WTC11 (cell line): ENCODE measurements at regions not wholly inside any gene's neighbourhood (a gene's known extent, or its start where the extent isn't known, plus 50 kb on each side); places are given as distances from the start of the nearest gene placed in this dataset.

Experiments used
- ATAC-seq: fragments of 200-7000 bp; cut with Tn5 transposase; 2 replicates; pipeline ENCODE4 v1.10.0; 2021; ENCODE audit warnings: mild to moderate bottlenecking, moderate library complexity
- CTCF ChIA-PET: fragments of 300-600 bp; sonication (Branson Sonifier 250); formaldehyde crosslinking; loops from one replicate; lab custom pipeline; 2021; ENCODE audit warnings: antibody characterized with exemption; lab: Charles Lee
- POLR2A ChIA-PET: fragments of 350-600 bp; sonication (Branson Sonifier 250); formaldehyde crosslinking; loops from one replicate; lab custom pipeline; 2021; ENCODE audit warnings: antibody characterized with exemption; lab: Charles Lee
- DNase-seq: peaks from one replicate; pipeline ENCODE4 v3.0.0; 2021; ENCODE audit warnings: low spot score
- H3K27ac Mint-ChIP-seq: 2 replicates; pipeline ENCODE4 v1.8.0; 2021; ENCODE audit warnings: mixed read lengths
- H3K27me3 Mint-ChIP-seq: 2 replicates; pipeline ENCODE4 v1.8.0; 2021; ENCODE audit warnings: low read depth, mild to moderate bottlenecking, moderate library complexity, mixed read lengths
- H3K36me3 Mint-ChIP-seq: 2 replicates; pipeline ENCODE4 v1.8.0; 2021; ENCODE audit warnings: mixed read lengths
- H3K4me1 Mint-ChIP-seq: 2 replicates; pipeline ENCODE4 v1.8.0; 2022; ENCODE audit warnings: mixed read lengths
- H3K4me3 Mint-ChIP-seq: 2 replicates; pipeline ENCODE4 v1.8.0; 2021; ENCODE audit warnings: mild to moderate bottlenecking, moderate library complexity, mixed read lengths
- H3K9me3 Mint-ChIP-seq: 2 replicates; pipeline ENCODE4 v1.8.0; 2021; ENCODE audit warnings: mixed read lengths
- AFF4 ChIP-seq: sonication (generic); formaldehyde crosslinking; IDR thresholded peaks from 2 replicates; pipeline ENCODE4 v1.8.1; 2023; ENCODE audit warnings: mild to moderate bottlenecking, missing genetic modification reagents, borderline replicate concordance
- E2F1 ChIP-seq: sonication (generic); formaldehyde crosslinking; IDR thresholded peaks from 2 replicates; pipeline ENCODE4 v1.8.0; 2022; ENCODE audit warnings: mild to moderate bottlenecking, missing genetic modification reagents
- E2F4 ChIP-seq: sonication (generic); formaldehyde crosslinking; IDR thresholded peaks from 2 replicates; pipeline ENCODE4 v1.8.1; 2022; ENCODE audit warnings: low read depth, mild to moderate bottlenecking, moderate library complexity, missing genetic modification reagents, borderline replicate concordance
- E2F5 ChIP-seq: sonication (generic); formaldehyde crosslinking; IDR thresholded peaks from 2 replicates; pipeline ENCODE4 v1.8.1; 2022; ENCODE audit warnings: mild to moderate bottlenecking, moderate library complexity, missing genetic modification reagents
- ELF4 ChIP-seq: sonication (generic); formaldehyde crosslinking; IDR thresholded peaks from 2 replicates; pipeline ENCODE4 v1.8.1; 2022; ENCODE audit warnings: low read depth, mild to moderate bottlenecking, moderate library complexity, missing genetic modification reagents
- EMX1 ChIP-seq: fragments of 250-450 bp; sonication (Bioruptor Pico); IDR thresholded peaks from 2 replicates; pipeline ENCODE4 v1.8.0; 2021; ENCODE audit warnings: mild to moderate bottlenecking
- FOXJ3 ChIP-seq: sonication (generic); formaldehyde crosslinking; IDR thresholded peaks from 2 replicates; pipeline ENCODE4 v1.9.0; 2021; ENCODE audit warnings: missing genetic modification reagents, mild to moderate bottlenecking, borderline replicate concordance
- GABPB1 ChIP-seq: sonication (generic); formaldehyde crosslinking; IDR thresholded peaks from 2 replicates; pipeline ENCODE4 v1.8.1; 2023; ENCODE audit warnings: mild to moderate bottlenecking, missing genetic modification reagents
- GRHL2 ChIP-seq: fragments of 250-450 bp; sonication (Bioruptor Pico); IDR thresholded peaks from 2 replicates; pipeline ENCODE4 v1.8.0; 2022; ENCODE audit warnings: mild to moderate bottlenecking, moderate library complexity; ENCODE audit not compliant: insufficient replicate concordance, severe bottlenecking
- IRF2 ChIP-seq: sonication (generic); formaldehyde crosslinking; IDR thresholded peaks from 2 replicates; pipeline ENCODE4 v1.8.0; 2022; ENCODE audit warnings: low read depth, missing genetic modification reagents, borderline replicate concordance
- MYBL2 ChIP-seq: sonication (generic); formaldehyde crosslinking; IDR thresholded peaks from 2 replicates; pipeline ENCODE4 v1.8.1; 2023; ENCODE audit warnings: mild to moderate bottlenecking, moderate library complexity, missing genetic modification reagents
- NR3C1 ChIP-seq: sonication (generic); formaldehyde crosslinking; conservative IDR thresholded peaks from 2 replicates; pipeline ENCODE4 v1.8.1; 2023; ENCODE audit warnings: low read depth, mild to moderate bottlenecking, missing genetic modification reagents
- RELA ChIP-seq: sonication (generic); formaldehyde crosslinking; IDR thresholded peaks from 2 replicates; pipeline ENCODE4 v1.8.1; 2022; ENCODE audit warnings: missing genetic modification reagents, mild to moderate bottlenecking, borderline replicate concordance
- ZNF219 ChIP-seq: sonication (generic); formaldehyde crosslinking; IDR thresholded peaks from 2 replicates; pipeline ENCODE4 v1.8.0; 2023; ENCODE audit warnings: missing genetic modification reagents, mild to moderate bottlenecking, borderline replicate concordance
- ZNF263 ChIP-seq: sonication (generic); formaldehyde crosslinking; IDR thresholded peaks from 2 replicates; pipeline ENCODE4 v1.8.1; 2022; ENCODE audit warnings: low read depth, mild to moderate bottlenecking, moderate library complexity, missing genetic modification reagents
- ZNF396 ChIP-seq: fragments of 250-450 bp; sonication (Bioruptor Pico); IDR thresholded peaks from 2 replicates; pipeline ENCODE4 v1.8.0; 2021; ENCODE audit warnings: mild to moderate bottlenecking, moderate library complexity, borderline replicate concordance
- ZNF416 ChIP-seq: fragments of 250-450 bp; sonication (Bioruptor Pico); IDR thresholded peaks from 2 replicates; pipeline ENCODE4 v1.9.0; 2021; ENCODE audit warnings: mild to moderate bottlenecking, inconsistent platforms
- ZNF425 ChIP-seq: fragments of 250-450 bp; sonication (Bioruptor Pico); conservative IDR thresholded peaks from 2 replicates; pipeline ENCODE4 v1.9.0; 2021; ENCODE audit warnings: mild to moderate bottlenecking
- TF ChIP-seq, protein P1 (sequence below): sonication (generic); formaldehyde crosslinking; IDR thresholded peaks from 2 replicates; pipeline ENCODE4 v1.8.0; 2023; ENCODE audit warnings: missing genetic modification reagents, mild to moderate bottlenecking, borderline replicate concordance
- TF ChIP-seq, protein P2 (sequence below): sonication (generic); formaldehyde crosslinking; IDR thresholded peaks from 2 replicates; pipeline ENCODE4 v1.8.0; 2023; ENCODE audit warnings: missing genetic modification reagents

DNA sequence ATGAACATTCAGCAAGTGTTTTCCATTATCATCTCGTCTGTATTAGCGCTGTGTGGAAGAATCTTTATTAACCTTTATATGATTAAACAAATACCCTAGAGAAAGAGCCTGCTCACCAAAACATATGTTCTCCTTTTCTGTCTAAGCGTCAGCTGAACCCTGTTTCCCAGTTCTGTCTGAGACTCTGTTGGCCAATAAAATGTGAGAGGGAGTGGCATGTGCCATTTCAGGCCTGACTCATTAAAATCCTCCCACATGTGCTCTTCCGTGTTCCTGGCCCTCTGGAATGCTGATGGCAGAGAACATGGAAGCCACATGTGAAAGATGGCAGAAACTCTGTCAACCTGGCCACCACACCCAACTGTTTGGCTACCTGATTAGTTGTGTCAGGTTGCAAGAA, 181.9 kb upstream of the EDNRB start:
- DNase-seq (no peak), ATAC-seq (no peak)
- ChIA-PET POLR2A (no interaction called here), CTCF (no interaction called here)
- H3K4me1 Mint-ChIP-seq = no peaks in the 10 kb centered on the region
- no peak overlapping the region for H3K4me3 Mint-ChIP-seq
- no peak overlapping the region for H3K27ac Mint-ChIP-seq
- no peak for TF ChIP-seq E2F1 (CRISPR knock-in tag)
- no peak for TF ChIP-seq ZNF396 (CRISPR knock-in tag)
- no peak for TF ChIP-seq ZNF219 (CRISPR knock-in tag)
- TF ChIP-seq ZNF263 = no peak
- TF ChIP-seq GABPB1 (CRISPR knock-in tag) = no peak
- TF ChIP-seq IRF2 (CRISPR knock-in tag) = no peak
- TF ChIP-seq E2F5 (CRISPR knock-in tag) = no peak
- TF ChIP-seq, protein P1, sequence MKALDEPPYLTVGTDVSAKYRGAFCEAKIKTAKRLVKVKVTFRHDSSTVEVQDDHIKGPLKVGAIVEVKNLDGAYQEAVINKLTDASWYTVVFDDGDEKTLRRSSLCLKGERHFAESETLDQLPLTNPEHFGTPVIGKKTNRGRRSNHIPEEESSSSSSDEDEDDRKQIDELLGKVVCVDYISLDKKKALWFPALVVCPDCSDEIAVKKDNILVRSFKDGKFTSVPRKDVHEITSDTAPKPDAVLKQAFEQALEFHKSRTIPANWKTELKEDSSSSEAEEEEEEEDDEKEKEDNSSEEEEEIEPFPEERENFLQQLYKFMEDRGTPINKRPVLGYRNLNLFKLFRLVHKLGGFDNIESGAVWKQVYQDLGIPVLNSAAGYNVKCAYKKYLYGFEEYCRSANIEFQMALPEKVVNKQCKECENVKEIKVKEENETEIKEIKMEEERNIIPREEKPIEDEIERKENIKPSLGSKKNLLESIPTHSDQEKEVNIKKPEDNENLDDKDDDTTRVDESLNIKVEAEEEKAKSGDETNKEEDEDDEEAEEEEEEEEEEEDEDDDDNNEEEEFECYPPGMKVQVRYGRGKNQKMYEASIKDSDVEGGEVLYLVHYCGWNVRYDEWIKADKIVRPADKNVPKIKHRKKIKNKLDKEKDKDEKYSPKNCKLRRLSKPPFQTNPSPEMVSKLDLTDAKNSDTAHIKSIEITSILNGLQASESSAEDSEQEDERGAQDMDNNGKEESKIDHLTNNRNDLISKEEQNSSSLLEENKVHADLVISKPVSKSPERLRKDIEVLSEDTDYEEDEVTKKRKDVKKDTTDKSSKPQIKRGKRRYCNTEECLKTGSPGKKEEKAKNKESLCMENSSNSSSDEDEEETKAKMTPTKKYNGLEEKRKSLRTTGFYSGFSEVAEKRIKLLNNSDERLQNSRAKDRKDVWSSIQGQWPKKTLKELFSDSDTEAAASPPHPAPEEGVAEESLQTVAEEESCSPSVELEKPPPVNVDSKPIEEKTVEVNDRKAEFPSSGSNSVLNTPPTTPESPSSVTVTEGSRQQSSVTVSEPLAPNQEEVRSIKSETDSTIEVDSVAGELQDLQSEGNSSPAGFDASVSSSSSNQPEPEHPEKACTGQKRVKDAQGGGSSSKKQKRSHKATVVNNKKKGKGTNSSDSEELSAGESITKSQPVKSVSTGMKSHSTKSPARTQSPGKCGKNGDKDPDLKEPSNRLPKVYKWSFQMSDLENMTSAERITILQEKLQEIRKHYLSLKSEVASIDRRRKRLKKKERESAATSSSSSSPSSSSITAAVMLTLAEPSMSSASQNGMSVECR (CRISPR knock-in tag) = no peak
- TF ChIP-seq, protein P2, sequence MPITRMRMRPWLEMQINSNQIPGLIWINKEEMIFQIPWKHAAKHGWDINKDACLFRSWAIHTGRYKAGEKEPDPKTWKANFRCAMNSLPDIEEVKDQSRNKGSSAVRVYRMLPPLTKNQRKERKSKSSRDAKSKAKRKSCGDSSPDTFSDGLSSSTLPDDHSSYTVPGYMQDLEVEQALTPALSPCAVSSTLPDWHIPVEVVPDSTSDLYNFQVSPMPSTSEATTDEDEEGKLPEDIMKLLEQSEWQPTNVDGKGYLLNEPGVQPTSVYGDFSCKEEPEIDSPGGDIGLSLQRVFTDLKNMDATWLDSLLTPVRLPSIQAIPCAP (CRISPR knock-in tag) = no peak
- TF ChIP-seq ELF4 (CRISPR knock-in tag) = no peak
- TF ChIP-seq GRHL2 (CRISPR knock-in tag) = no peak
- no peak for TF ChIP-seq MYBL2 (CRISPR knock-in tag)
- no peaks in the 10 kb centered on the region for H3K9me3 Mint-ChIP-seq
- no peaks in the 10 kb centered on the region for H3K27me3 Mint-ChIP-seq
- no peaks in the 10 kb centered on the region for H3K36me3 Mint-ChIP-seq

DNA sequence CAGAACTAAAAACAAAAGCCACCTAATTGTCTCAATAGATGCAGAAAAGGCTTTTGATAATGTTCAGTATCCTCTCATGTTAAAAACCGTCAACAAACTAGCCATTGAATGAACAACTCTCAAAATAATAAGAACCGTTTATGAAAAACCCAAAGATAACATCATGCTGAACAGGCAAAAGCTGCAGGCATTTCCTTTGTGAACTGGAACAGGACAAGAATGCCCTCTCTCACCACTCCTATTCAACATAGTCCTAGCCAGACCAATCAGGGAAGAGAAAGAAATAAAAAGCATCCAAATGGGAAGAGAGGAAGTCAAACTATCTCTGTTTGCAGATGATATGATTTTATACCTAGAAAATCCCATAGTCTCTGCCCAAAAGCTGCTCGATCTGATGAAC, 179.6 kb upstream of the EDNRB start:
- Mint-ChIP-seq H3K4me1 (no peaks in the 10 kb centered on the region), H3K27ac (no peak overlapping the region), H3K27me3 (no peaks in the 10 kb centered on the region), H3K36me3 (no peaks in the 10 kb centered on the region), H3K4me3 (no peak overlapping the region), H3K9me3 (no peaks in the 10 kb centered on the region)
- DNase-seq (no peak), ATAC-seq (no peak)
- ChIA-PET POLR2A (no interaction called here), CTCF (no interaction called here)
- TF ChIP-seq ZNF425 (CRISPR knock-in tag) = no peak
- TF ChIP-seq FOXJ3 (CRISPR knock-in tag) = no peak
- no peak for TF ChIP-seq E2F4 (CRISPR knock-in tag)
- no peak for TF ChIP-seq RELA (CRISPR knock-in tag)
- TF ChIP-seq MYBL2 (CRISPR knock-in tag) = no peak
- TF ChIP-seq ELF4 (CRISPR knock-in tag) = no peak
- TF ChIP-seq AFF4 (CRISPR knock-in tag) = no peak
- no peak for TF ChIP-seq ZNF416
- no peak for TF ChIP-seq EMX1
- TF ChIP-seq NR3C1 (CRISPR knock-in tag) = no peak
